ENCODE measurements at regions not wholly inside any gene's neighbourhood (a gene's known extent, or its start where the extent isn't known, plus 50 kb on each side); places are given as distances from the start of the nearest gene placed in this dataset.

GRCh38 chr6:91744566-91744965 lies 1157.7 kb upstream of the MAP3K7 start:
- no peak for TF ChIP-seq CTCF (conservative IDR thresholded peaks at IDR 0.05; ENCODE audit: low read depth, low read length)
- no peak overlapping the region for H3K4me3 ChIP-seq (ENCODE audit: low read depth, low read length)
- no peak for DNase-seq (ENCODE audit: low read depth)

- DNase-seq (ENCODE audit: low read depth): no peak
- H3K4me3 ChIP-seq (ENCODE audit: low read depth, low read length): no peak overlapping the region
- no peak for TF ChIP-seq CTCF (conservative IDR thresholded peaks at IDR 0.05; ENCODE audit: low read depth, low read length)
Observed at GRCh38 chr6:91743756-91744155, 1156.9 kb upstream of the MAP3K7 start.

GRCh38 chr6:91731939-91732338 lies 1145.1 kb upstream of the MAP3K7 start:
- no peak for TF ChIP-seq CTCF (conservative IDR thresholded peaks at IDR 0.05; ENCODE audit: low read depth, low read length)
- H3K4me3 ChIP-seq (ENCODE audit: low read depth, low read length): no peak overlapping the region
- no peak for DNase-seq (ENCODE audit: low read depth)

- no peak overlapping the region for H3K4me3 ChIP-seq (ENCODE audit: low read depth, low read length)
- no peak for TF ChIP-seq CTCF (conservative IDR thresholded peaks at IDR 0.05; ENCODE audit: low read depth, low read length)
- DNase-seq (ENCODE audit: low read depth): no peak
Observed at GRCh38 chr6:91730710-91731109, 1143.8 kb upstream of the MAP3K7 start.

- no peak overlapping the region for H3K4me3 ChIP-seq (ENCODE audit: low read depth, low read length)
- DNase-seq (ENCODE audit: low read depth): no peak
- TF ChIP-seq CTCF (conservative IDR thresholded peaks at IDR 0.05; ENCODE audit: low read depth, low read length): no peak
Observed at GRCh38 chr6:91720324-91720723, 1133.5 kb upstream of the MAP3K7 start.

GRCh38 chr6:91719414-91719813 lies 1132.5 kb upstream of the MAP3K7 start:
- H3K4me3 ChIP-seq (ENCODE audit: low read depth, low read length): no peak overlapping the region
- TF ChIP-seq CTCF (conservative IDR thresholded peaks at IDR 0.05; ENCODE audit: low read depth, low read length): no peak
- DNase-seq (ENCODE audit: low read depth): no peak

GRCh38 chr6:91718198-91718597 lies 1131.3 kb upstream of the MAP3K7 start:
- DNase-seq (ENCODE audit: low read depth): no peak
- TF ChIP-seq CTCF (conservative IDR thresholded peaks at IDR 0.05; ENCODE audit: low read depth, low read length): no peak
- H3K4me3 ChIP-seq (ENCODE audit: low read depth, low read length): no peak overlapping the region
